ENCODE measurements at regions not wholly inside any gene's neighbourhood (a gene's known extent, or its start where the extent isn't known, plus 50 kb on each side); places are given as distances from the start of the nearest gene placed in this dataset.

- TF ChIP-seq CTCF (IDR thresholded peaks at IDR 0.05) (no peak), POLR2A (IDR thresholded peaks at IDR 0.05; ENCODE audit: low read depth) (no peak)
These were observed 107.1 kb upstream of the TSC22D2 start for GRCh38 chr3:150300852-150301517.
